NCI-H1417 (cell line): ENCODE measurements at regions not wholly inside any gene's neighbourhood (a gene's known extent, or its start where the extent isn't known, plus 50 kb on each side); places are given as distances from the start of the nearest gene placed in this dataset.
A peak's percentile ranks its signal among the peaks of the same experiment; 100 is the strongest.
"Not testable (repeated sequence)": the region's sequence is repeated elsewhere in the genome, so short reads cannot be mapped to it uniquely, and the experiment has no call there.

Experiments used
- DNase-seq, 3 experiments: peaks; one replicate each; lab custom pipeline; 2025; lab: John Stamatoyannopoulos, UW

DNA sequence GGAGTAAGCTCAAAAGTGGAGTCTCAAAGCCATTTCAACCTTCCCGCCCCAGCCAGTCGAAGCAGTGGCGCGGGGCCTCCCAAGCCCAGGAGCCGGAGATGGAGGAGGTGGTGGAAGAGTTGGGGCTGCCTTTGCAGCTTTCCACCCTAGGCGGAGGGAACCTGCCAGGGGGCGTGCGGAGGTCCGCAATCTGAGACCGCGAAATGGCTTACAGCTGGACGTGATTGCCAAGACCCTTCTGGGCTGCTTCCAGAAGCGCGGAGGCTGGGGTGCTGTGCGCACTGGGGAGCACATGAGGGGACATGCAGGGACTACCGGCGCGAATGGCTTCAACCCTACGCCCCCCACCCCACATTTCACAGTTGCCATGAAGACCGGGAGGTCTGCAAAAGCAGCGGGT, 86.2 kb downstream of the PRR15 start:
- DNase-seq, result no peak

DNA sequence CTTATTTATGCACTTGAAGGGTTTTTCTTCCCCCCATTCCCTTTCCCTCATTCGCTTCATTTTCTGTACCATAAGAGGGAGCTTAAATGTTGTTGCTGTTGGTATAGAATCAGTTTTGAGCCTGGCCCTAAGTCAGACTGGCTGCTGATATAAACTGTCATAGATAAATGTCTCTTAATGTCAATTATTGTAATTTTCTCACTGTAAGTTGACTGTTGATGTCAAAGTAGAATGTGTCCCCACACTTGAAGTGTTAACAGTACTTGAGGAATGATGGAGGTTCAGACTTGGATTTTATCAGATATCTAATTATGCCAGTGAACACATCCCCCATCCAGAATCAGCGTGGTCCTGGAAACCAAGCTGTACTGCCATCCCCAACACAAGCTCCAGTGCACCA, 87.8 kb downstream of the PRR15 start:
- DNase-seq, result no peak

DNA sequence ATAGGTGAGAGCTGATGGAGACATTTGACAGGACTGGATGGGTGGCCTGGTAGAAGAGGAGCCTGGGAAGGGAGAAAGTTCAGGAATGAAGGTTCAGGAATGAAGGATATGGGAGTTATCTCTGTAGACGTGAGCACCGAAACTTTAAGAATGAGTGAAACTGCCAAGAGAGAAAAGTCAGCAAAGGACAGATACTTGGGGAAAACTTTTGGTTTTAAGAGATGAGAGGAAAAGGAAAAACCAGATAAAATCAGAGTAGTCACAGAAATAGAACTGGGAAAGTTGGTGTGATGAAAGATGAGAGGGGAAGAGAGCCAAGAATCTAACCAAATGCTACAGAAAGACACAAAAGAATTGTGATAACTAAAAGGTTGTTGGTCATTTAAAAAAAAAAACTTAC, 88.9 kb downstream of the PRR15 start:
- no peak for DNase-seq

DNA sequence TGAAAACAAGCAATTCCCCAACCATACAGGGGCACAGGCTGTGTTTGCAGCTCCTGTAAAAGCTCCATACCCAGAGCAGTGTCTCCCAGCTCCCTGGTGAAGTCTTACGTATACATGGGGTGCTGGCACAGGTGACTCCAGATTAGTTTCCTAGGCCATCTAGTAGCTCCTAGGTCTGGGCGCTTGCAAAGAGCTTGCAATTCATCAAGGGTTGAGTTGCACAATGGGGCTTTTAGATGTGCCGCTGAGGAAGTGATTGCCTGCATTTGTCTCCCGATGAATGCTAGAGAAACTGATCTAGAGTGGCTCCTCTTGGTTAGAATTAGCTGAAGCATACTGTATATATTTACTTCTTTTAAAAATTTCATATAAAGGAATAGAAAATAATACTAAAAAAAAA, 90.7 kb downstream of the PRR15 start:
- not testable (repeated sequence) for DNase-seq

DNA sequence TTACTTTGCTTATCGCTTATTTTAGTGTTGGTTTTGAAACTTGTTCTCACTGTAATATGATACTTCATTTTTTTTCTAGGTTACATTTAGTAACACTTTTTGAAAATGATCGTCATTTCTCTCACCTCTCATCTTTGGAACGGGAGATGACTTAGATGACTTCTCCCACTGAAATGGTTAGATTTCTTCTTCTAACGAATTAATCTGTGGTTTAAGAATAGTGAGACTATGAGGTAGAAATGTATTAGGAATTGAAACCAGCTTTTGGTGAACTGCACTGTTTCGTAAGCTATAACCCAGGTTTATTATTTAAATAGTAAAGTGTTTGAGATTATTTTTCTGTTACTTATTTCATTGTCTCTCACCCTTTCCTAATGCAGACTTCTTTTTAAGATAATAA, 93.7 kb downstream of the PRR15 start:
- DNase-seq, result no peak

DNA sequence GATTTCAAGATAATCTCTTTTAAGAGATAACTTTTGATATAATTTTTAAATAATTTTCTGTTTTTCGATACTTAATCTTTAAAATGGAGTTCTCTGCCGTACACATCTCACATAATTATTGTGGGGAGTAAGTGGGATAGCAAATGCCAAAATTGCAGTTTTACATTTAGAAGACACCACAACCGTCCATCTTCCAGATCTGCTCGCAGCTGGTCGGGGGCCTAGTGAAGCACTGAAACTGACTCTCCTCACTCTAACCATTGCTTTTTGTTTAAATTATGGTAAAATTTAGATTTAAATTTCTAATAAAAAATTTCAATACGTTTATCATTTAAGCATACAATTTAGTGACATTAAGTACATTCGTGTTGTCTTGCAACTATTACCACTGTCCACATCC, 94.2 kb downstream of the PRR15 start:
- no peak for DNase-seq

DNA sequence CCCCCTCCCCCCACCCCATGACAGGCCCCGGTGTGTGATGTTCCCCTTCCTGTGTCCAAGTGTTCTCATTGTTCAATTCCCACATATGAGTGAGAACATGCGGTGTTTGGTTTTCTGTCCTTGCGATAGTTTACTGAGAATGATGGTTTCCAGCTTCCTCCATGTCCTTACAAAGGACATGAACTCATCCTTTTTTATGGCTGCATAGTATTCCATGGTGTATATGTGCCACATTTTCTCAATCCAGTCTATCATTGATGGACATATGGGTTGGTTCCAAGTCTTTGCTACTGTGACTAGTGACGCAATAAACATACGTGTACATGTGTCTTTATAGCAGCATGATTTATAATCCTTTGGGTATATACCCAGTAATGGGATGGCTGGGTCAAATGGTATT, 95.6 kb downstream of the PRR15 start:
- not testable (repeated sequence) for DNase-seq

DNA sequence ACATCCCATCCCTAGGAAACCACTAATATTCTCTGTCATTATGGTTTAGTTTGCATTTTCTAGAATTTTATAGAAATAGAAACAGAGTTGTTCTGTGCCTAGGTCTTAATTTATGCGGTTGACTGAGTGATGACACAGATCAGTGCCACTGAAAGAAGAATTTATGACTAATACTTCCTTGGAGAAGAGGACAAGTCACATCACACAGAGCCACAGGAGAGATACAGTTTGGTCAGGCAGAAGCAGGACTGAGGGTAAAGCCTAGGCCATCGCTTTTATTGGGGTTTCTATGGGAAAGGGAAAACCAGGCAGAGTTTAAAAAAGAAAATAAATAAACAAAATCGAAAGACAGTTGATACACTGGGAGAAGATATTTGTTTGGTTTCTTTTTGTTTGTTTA, 99.3 kb downstream of the PRR15 start:
- not testable (repeated sequence) for DNase-seq

DNA sequence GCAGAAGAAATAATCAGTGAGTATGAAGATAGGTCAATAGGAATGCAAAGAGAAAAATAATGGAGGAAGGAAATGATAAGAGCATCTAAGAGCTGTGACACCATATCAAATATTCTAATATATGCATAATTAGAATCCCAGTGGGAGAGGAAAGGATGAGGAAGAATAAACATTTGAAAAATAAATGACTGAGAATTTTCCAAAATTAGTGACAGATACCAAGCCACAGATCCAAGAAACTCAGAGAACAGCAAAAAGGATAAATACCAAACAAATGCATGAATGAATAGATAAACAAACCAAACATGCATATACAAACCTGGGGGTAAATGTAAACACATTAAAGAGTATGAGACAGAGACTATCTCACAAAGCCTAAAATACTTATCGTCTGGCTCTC, 101.4 kb downstream of the PRR15 start:
- DNase-seq, result not testable (repeated sequence)

DNA sequence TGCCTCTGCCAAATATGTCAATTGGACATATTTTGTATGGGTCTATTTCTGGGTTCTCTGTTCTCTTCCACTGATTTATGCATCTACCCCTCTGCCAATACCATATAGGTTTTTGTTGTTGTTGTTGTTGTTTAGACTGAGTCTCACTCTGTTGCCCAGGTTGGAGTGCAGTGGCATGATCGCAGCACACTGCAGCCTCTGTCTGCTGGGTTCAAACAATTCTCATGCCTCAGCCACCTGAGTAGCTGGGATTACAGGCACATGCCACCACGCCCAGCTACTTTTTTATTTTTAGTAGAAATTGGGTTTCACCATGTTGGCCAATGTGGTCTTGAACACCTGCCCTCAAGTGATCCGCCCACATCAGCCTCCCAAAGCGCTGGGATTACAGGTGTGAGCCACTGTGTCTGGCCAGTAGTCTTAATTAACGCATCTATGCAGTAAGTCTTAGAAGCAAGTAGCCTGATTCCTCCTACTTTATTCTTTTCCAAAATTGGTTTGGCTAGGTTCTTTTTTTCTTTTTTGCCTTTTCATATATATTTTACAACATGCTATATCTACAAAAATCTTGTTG, 103.5 kb downstream of the PRR15 start:
- DNase-seq, result not testable (repeated sequence)

DNA sequence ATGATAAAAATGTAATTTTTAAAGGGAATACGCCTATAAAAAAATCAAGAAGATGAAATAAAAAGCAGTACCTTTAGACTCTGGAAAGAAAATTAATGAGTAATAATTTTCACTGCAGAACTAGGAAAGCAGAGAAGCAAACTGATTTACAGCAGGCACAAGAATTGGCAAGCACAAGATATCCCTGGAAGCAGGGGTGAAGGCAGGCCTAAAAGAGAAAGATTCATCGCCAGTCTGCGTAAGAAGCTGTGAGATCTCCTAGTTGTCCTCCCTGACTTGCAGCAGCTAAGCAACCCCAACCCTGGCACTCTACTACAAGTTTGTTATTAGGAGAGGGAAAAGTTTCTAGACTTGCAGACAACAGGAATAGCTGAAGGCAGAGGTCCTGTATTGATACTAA, 107.7 kb downstream of the PRR15 start:
- not testable (repeated sequence) for DNase-seq

DNA sequence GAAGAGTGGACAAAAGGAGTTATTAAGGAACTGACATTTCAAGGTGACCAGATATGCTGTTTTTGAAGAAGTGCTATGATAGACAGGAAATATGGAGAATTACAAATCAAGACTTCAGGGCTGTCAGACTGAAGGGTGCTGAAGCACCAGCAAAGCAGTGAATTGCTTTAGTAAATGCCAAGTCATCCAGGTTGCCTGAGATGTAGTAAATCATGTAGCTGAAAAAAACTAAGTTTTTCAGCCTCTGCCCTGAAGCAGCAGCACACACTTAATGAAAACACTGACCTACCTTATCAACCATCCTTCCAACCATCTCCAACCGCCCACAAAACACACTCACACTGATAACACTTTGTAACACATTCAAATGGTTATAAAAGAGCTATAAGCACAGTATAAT, 110.0 kb downstream of the PRR15 start:
- not testable (repeated sequence) for DNase-seq

DNA sequence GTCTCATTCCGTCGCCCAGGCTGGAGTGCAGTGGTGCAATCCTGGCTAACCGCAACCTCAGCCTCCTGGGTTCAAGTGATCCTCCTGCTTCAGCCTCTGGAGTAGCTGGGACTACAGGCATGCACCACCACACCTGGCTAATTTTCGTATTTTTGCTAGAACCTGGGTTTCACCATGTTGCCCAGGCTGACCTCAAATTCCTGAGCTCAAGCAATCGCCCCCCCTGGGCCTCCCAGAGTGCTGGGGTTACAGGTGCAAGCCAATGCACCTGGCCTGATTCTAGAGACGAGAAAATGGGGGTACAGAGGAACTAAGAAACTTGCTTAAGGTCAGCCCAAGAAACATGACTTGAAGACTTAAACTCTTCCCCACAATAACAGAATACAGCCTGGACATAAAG, 111.0 kb downstream of the PRR15 start:
- not testable (repeated sequence) for DNase-seq

DNA sequence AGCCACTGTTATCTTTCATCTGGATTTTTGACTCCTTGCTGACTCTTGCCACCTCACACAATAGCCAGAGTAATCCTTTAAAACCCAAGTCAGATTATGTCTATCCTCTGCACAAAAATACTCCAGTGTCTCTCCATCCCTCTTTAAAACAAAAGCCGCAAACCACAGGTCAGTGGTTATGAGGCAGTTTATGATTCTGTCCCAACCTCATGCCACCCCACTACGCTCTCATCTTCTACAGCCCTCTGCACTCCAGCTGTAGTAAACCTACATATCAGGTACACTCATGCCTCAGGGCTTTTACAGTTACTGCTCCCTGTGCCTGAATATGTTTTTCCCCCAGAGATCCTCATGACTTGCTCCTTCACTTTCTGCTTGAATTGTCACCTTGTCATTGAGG, 113.6 kb downstream of the PRR15 start:
- DNase-seq, result not testable (repeated sequence)

DNA sequence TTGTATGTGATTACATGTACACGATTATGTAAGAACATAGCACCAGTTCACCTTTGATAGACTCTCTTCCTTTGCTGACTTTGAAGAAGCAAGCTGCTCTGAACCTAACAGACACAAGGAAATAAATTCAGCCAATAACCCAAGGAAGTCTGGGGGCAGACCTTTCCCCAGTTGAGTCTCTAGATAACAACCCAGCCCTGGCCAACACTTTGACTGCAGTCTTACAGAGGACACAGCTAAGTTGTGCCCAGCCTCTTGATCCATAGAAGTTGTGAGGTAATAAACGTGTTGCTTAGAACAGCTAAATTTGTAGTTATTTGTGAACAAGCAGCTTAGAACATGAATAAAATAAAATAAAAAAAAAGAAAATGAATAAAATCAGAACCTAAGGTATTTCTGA, 116.3 kb downstream of the PRR15 start:
- DNase-seq, result not testable (repeated sequence)

DNA sequence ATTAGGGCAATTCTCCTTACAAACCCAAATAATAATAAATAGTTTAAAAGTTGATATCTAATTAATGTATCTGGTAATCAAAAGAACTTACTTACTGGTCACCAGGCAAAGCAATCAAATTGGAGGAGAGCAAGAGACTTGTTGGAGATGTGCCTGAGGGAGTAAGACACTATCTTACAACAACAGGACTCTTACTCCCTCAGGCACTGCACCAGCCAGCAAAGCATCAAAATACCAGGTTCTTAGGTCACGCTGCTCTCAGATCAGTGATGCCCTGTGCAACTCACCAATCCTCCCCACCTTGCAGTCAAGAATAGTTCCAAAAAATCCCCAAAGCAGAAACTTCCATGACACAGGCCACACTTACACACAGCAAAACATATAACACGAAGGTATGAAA, 117.0 kb downstream of the PRR15 start:
- DNase-seq, result not testable (repeated sequence)

DNA sequence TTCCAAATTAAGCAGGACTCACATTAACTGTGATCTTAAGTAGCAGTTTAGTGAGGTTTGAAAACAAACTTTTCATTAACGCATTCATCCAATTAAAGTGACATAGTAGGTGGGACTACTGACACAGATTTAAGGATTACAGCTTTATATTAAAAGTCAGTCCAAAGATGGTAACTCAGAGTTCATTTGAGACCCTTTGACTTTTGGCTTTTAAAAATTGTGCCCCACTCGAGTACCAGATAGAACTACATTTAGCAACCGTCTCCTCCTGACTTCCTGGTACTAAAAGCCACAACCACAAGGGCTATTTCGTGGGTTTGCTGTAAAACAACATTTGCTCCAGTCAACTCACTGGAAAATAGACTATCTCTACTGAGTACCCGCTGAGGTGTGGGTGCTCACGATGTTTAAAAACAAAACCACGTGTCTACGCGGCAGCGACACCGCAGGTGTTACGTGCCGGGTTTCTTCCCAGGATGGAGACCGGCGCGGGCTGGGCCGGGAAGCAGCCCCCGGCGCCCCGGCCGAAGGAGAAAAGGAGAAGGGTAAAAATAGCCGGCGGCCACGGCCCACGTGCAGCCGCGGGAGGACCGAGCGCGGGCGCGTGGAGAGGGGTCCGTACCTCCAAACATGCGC, 120.6 kb downstream of the PRR15 start:
- DNase-seq, result peak in 1 of 3 experiments; percentile 56

DNA sequence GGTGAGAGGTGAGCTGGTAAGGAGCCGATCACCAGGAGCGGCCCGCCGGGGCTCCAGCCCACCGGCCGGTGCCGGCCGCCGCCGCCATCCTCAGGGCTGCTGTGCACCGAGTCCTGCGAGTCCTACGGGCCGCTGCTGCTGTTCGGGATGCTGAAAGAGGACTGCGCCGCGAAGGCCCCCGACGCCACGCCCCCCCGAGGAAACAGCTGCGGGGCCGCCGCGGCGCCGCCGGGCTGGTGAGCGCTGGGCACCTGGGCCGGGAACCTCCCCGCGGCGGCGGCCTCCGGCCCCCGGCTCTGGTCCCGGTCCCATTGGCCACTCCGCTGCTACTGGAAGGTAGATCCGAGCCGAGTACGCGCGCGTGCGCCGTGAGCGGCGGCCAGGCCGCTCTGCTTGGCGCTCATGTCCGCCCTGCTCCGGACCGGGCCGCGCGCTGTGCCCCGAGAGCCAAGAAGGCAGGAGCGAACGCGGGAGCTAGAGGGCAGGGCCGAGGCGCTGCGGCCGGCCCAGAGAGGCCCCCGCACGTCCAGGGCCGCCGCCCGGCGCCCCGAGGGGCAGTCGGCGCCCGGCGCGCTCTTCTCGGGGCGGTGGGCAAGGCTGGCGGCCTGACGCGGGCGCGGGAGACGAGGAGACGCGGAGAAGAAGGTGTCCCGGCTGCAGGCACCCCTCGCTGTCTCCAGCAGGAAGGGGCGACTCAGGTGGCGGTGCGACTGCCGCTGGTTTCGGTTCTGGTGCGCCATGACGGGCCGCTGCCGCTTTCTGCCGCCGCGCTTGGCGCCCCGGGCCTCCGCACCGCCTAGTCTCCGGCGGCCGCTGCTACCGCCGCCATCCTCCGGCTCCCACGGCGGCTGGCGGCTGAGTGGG, 121.3 kb upstream of the WIPF3 start:
- peak; percentile 72 to 96 (median 88) for DNase-seq

DNA sequence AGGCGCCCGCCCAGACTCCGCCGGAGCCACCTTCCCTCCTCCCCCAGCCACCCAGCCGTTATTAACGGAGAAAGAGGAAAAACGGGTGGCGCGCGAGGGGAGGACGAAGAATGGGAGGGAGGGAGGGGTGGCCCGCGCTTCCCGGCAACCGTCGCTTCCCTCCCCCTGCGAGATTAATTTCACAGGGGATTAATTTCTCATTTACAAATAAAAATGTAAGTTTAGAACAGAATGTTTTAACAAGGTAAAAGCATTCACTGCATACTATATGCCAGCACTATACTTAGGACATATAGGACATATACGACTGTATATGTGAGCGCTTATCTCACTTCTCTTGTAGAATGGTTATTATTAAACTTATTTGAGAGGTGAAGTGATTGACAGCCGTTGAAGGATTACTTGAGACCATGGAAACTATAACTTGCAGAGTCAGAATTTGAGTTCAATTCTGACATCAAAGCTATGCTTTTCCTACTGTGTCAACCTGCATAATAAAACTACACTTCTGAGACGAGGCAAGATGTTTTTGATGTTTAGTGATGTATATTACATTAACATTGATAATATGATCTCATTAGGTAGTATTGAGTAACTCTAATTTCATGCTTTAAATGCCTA, 120.5 kb upstream of the WIPF3 start:
- peak in 2 of 3 experiments; percentile 43 to 88 for DNase-seq

DNA sequence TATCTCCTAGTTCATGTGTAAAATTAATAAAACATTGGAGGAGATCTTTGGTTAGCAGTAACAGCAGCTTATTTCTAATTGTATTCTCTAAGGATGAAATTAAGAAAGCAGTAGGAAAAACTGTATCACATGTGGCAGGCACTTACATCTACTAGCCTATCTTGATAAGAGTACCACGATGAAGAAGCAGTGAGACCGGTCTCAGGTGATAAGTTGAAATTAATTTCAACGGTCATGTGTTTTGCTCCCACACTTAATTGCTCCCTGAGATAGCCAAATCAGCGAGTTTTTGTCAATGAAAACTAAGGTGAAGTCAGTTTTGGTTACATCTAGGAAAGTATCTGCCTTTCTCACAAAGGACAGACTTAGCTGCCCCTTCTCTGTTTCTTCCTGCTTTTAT, 115.8 kb upstream of the WIPF3 start:
- DNase-seq, result not testable (repeated sequence)

DNA sequence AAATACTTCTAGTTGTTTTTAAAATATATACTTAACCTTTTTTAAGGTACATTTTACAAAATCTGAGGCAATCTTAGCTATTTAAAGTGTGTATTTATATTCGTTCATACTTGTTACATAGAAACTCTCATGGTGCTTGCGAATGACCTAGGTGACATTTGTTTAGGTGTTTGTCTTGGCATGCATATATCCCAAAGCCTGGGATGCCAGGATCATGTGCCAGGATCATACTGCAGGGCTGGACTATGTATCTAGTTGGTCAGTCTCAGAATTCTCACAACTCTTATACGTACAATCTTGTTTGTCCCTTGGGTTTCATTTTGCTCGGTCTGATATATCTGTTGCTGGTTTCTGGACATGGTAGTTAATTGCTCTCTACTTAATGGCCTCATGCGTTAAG, 109.9 kb upstream of the WIPF3 start:
- not testable (repeated sequence) for DNase-seq

DNA sequence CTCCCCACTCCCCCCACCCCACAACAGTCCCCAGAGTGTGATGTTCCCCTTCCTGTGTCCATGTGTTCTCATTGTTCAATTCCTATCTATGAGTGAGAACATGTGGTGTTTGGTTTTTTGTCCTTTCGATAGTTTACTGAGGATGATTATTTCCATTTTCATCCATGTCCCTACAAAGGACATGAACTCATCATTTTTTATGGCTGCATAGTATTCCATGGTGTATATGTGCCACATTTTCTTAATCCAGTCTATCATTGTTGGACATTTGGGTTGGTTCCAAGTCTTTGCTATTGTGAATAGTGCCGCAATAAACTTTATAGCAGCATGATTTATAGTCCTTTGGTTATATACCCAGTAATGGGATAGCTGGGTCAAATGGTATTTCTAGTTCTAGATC, 106.6 kb upstream of the WIPF3 start:
- not testable (repeated sequence) for DNase-seq

DNA sequence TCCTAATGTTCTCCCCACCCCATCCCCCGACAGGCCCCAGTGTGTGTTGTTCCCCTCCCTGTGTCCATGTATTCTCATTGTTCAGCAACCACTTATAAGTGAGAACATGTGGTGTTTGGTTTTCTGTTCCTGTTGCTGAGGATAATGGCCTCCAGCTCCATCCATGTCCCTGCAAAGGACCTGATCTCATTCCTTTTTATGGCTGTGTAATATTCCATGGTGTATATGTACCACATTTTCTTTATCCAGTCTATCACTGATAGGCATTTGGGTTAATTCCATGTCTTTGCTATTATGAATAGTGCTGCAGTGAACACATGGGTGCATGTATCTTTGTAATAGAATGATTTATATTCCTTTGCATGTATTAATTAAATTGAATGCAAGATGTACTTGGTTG, 104.8 kb upstream of the WIPF3 start:
- DNase-seq, result not testable (repeated sequence)
